H1 (cell line): ENCODE measurements at regions not wholly inside any gene's neighbourhood (a gene's known extent, or its start where the extent isn't known, plus 50 kb on each side); places are given as distances from the start of the nearest gene placed in this dataset.

Source experiments
- CTCF ChIA-PET: fragments of 300-600 bp; sonication (Branson Sonifier 250); formaldehyde crosslinking; loops from one replicate; lab custom pipeline; 2021; ENCODE audit not compliant: partially characterized antibody; lab: Charles Lee
- POLR2A ChIA-PET: fragments of 300-600 bp; sonication (Branson Sonifier 250); formaldehyde crosslinking; loops from one replicate; lab custom pipeline; 2021; ENCODE audit warnings: inconsistent platforms; ENCODE audit not compliant: partially characterized antibody; lab: Charles Lee
- DNase-seq, 2 experiments: peaks; one replicate each; pipeline versions ENCODE4 v3.0.0 to v3.0.0-alpha.2; 2010 to 2022; ENCODE audit warnings: low spot score in 2 of 2, low read depth in 1 of 2, mixed read lengths in 1 of 2
- FAIRE-seq: peaks from 2 replicates; lab custom pipeline; 2011; peaks lifted over from hg19 to GRCh38; lab: Jason Lieb, UNC
- H2AFZ ChIP-seq: 2 replicates; pipeline ENCODE4 v1.8.1; 2012; ENCODE audit warnings: low read length, inconsistent platforms
- H2AK5ac ChIP-seq: 2 replicates; pipeline ENCODE4 v1.6.1; 2013; ENCODE audit warnings: low read depth, low read length
- H2BK120ac ChIP-seq: replicated peaks from 2 replicates; pipeline ENCODE3; 2013; ENCODE audit warnings: low read depth, low read length, inconsistent platforms
- H2BK12ac ChIP-seq: 2 replicates; pipeline ENCODE4 v1.6.1; 2013; ENCODE audit warnings: low read depth, low read length
- H2BK15ac ChIP-seq: 2 replicates; pipeline ENCODE4 v1.6.1; 2013; ENCODE audit warnings: low read length
- H2BK20ac ChIP-seq: 2 replicates; pipeline ENCODE4 v1.6.1; 2013; ENCODE audit warnings: low read length
- H2BK5ac ChIP-seq: 2 replicates; pipeline ENCODE4 v1.6.1; 2013; ENCODE audit warnings: low read depth, low read length
- H3K14ac ChIP-seq: 2 replicates; pipeline ENCODE4 v1.6.1; 2013; ENCODE audit warnings: inconsistent platforms; ENCODE audit not compliant: insufficient read length
- H3K18ac ChIP-seq: 2 replicates; pipeline ENCODE4 v1.6.1; 2013; ENCODE audit warnings: low read length; ENCODE audit errors: extremely low read depth
- H3K23ac ChIP-seq: 2 replicates; pipeline ENCODE4 v1.6.1; 2013; ENCODE audit warnings: inconsistent platforms; ENCODE audit not compliant: insufficient read length
- H3K23me2 ChIP-seq: 2 replicates; pipeline ENCODE4 v1.6.1; 2013; ENCODE audit warnings: low read depth, low read length
- H3K27ac ChIP-seq: 2 replicates; pipeline ENCODE4 v1.6.1; 2011; ENCODE audit warnings: low read depth, low read length, inconsistent platforms
- H3K27me3 ChIP-seq, 4 experiments: replicated peaks in 1 of 4; 1 replicate in 1 of 4; 2 replicates in 3 of 4; pipeline versions ENCODE4 v1.6.1 to v1.8.1; 2011 to 2013; ENCODE audit warnings: low read length in 3 of 4, mild to moderate bottlenecking in 3 of 4, inconsistent platforms in 2 of 4, mixed read lengths in 2 of 4, moderate library complexity in 1 of 4; ENCODE audit not compliant: control insufficient read depth in 3 of 4, insufficient read depth in 3 of 4; ENCODE audit errors: extremely low read depth in 1 of 4
- H3K36me3 ChIP-seq, 4 experiments: 2 replicates each; pipeline versions ENCODE4 v1.6.1 to v1.8.1; 2011 to 2013; ENCODE audit warnings: mild to moderate bottlenecking in 4 of 4, low read length in 3 of 4, moderate library complexity in 2 of 4, control low read depth in 1 of 4, inconsistent platforms in 1 of 4; ENCODE audit not compliant: insufficient read depth in 4 of 4, control insufficient read depth in 2 of 4
- H3K4ac ChIP-seq: replicated peaks from 2 replicates; pipeline ENCODE3; 2013; ENCODE audit warnings: low read length, low read depth, mixed read lengths, inconsistent platforms; ENCODE audit not compliant: insufficient read length
- H3K4me1 ChIP-seq, 4 experiments: replicated peaks in 1 of 4; 1 replicate in 1 of 4; 2 replicates in 3 of 4; pipeline versions ENCODE4 v1.6.1 to v1.8.1; 2011 to 2013; ENCODE audit warnings: low read length in 3 of 4, inconsistent platforms in 2 of 4, mixed read lengths in 1 of 4; ENCODE audit not compliant: insufficient read depth in 4 of 4, control insufficient read depth in 3 of 4
- H3K4me2 ChIP-seq, 2 experiments: 2 replicates each; pipeline versions ENCODE4 v1.6.1 to v1.8.1; 2011 to 2013; ENCODE audit warnings: low read depth in 2 of 2, low read length in 2 of 2, control low read depth in 1 of 2, inconsistent platforms in 1 of 2, mild to moderate bottlenecking in 1 of 2; ENCODE audit not compliant: insufficient read depth in 1 of 2
- H3K4me3 ChIP-seq, 4 experiments: fragments of 200-600, 300-600 bp in 1 of 4; sonication (generic), shearing (Covaris generic), sonication (Bioruptor Twin) in 1 of 4; 2 replicates each; pipeline versions ENCODE4 v1.5.1 to v1.8.1; 2011 to 2016; ENCODE audit warnings: low read length in 4 of 4, low read depth in 3 of 4, control low read depth in 2 of 4, inconsistent platforms in 2 of 4, mild to moderate bottlenecking in 2 of 4, mixed read lengths in 1 of 4, moderate library complexity in 1 of 4; ENCODE audit not compliant: insufficient read depth in 2 of 4; ENCODE audit errors: extremely low read depth in 1 of 4
- H3K56ac ChIP-seq: replicated peaks from 2 replicates; pipeline ENCODE3; 2013; ENCODE audit warnings: low read depth, mild to moderate bottlenecking, mixed read lengths, low read length, inconsistent platforms; ENCODE audit not compliant: insufficient read length
- H3K79me1 ChIP-seq: 2 replicates; pipeline ENCODE4 v1.6.1; 2013; ENCODE audit warnings: low read depth, low read length, control low read depth
- H3K79me2 ChIP-seq, 2 experiments: 2 replicates each; pipeline versions ENCODE4 v1.6.1 to v1.8.1; 2012 to 2013; ENCODE audit warnings: low read length in 2 of 2, mild to moderate bottlenecking in 2 of 2, inconsistent platforms in 1 of 2; ENCODE audit not compliant: insufficient read depth in 2 of 2, control insufficient read depth in 1 of 2
- H3K9ac ChIP-seq, 4 experiments: replicated peaks in 1 of 4; 1 replicate in 1 of 4; 2 replicates in 3 of 4; pipeline versions ENCODE4 v1.6.1 to v1.8.1; 2011 to 2013; ENCODE audit warnings: low read depth in 3 of 4, low read length in 3 of 4, control low read depth in 2 of 4, mild to moderate bottlenecking in 2 of 4, moderate library complexity in 2 of 4, inconsistent platforms in 1 of 4; ENCODE audit errors: extremely low read depth in 1 of 4
- H3K9me3 ChIP-seq, 2 experiments: 2 replicates each; pipeline versions ENCODE4 v1.6.1 to v1.8.1; 2012 to 2013; ENCODE audit warnings: mild to moderate bottlenecking in 2 of 2, moderate library complexity in 2 of 2, control low read depth in 1 of 2, inconsistent platforms in 1 of 2, low read depth in 1 of 2, low read length in 1 of 2, mixed read lengths in 1 of 2; ENCODE audit not compliant: insufficient read depth in 2 of 2
- H4K20me1 ChIP-seq, 2 experiments: replicated peaks in 1 of 2; 2 replicates each; pipeline versions ENCODE3 to v1.8.1; 2011 to 2013; ENCODE audit warnings: inconsistent platforms in 2 of 2, low read length in 2 of 2, mild to moderate bottlenecking in 1 of 2; ENCODE audit not compliant: insufficient read depth in 2 of 2, control insufficient read depth in 1 of 2
- H4K5ac ChIP-seq: 2 replicates; pipeline ENCODE4 v1.6.1; 2013; ENCODE audit warnings: low read length, low read depth, mixed read lengths, inconsistent platforms; ENCODE audit not compliant: insufficient read length
- H4K8ac ChIP-seq: 2 replicates; pipeline ENCODE4 v1.8.0; 2013; ENCODE audit warnings: mild to moderate bottlenecking, moderate library complexity, low read length, inconsistent platforms; ENCODE audit not compliant: insufficient read depth; ENCODE audit errors: extremely low read depth
- H4K91ac ChIP-seq: replicated peaks from 2 replicates; pipeline ENCODE3; 2013; ENCODE audit warnings: low read length, mixed read lengths, inconsistent platforms; ENCODE audit not compliant: insufficient read length
- BACH1 ChIP-seq: IDR thresholded peaks from 2 replicates; pipeline ENCODE4 v1.6.1; 2012; ENCODE audit warnings: low read length, improper control_type of control experiment
- PHF8 ChIP-seq: fragments of 200-600 bp; sonication (generic); conservative IDR thresholded peaks from 2 replicates; pipeline ENCODE4 v1.7.1; 2012; ENCODE audit warnings: low read depth, mild to moderate bottlenecking, inconsistent platforms, low read length, moderate library complexity
- SAP30 ChIP-seq: fragments of 300-600 bp; sonication (generic); IDR thresholded peaks from 2 replicates; pipeline ENCODE4 v1.7.1; 2012; ENCODE audit warnings: low read length, moderate library complexity, mild to moderate bottlenecking, inconsistent platforms; ENCODE audit not compliant: insufficient read depth, insufficient replicate concordance
- YY1 ChIP-seq: IDR thresholded peaks from 2 replicates; pipeline ENCODE4 v1.6.1; 2011; ENCODE audit warnings: low read depth, mild to moderate bottlenecking, low read length
- WGBS, 2 experiments: shearing (Covaris generic) in 1 of 2; methylation state at CpG; one replicate each; pipeline versions ENCODE4 v1.1.6 to v1.1.7; 2013 to 2015; ENCODE audit warnings: low lambda C conversion rate in 2 of 2, mixed read lengths in 2 of 2, inconsistent platforms in 1 of 2, low coverage in 1 of 2, missing lambda C conversion rate in 1 of 2; ENCODE audit not compliant: insufficient replicate concordance in 2 of 2, insufficient coverage in 1 of 2, insufficient read length in 1 of 2; ENCODE audit errors: extremely low coverage in 1 of 2, missing lambda C conversion rate in 1 of 2; 5-methylcytosine and 5-hydroxymethylcytosine counted together

DNA sequence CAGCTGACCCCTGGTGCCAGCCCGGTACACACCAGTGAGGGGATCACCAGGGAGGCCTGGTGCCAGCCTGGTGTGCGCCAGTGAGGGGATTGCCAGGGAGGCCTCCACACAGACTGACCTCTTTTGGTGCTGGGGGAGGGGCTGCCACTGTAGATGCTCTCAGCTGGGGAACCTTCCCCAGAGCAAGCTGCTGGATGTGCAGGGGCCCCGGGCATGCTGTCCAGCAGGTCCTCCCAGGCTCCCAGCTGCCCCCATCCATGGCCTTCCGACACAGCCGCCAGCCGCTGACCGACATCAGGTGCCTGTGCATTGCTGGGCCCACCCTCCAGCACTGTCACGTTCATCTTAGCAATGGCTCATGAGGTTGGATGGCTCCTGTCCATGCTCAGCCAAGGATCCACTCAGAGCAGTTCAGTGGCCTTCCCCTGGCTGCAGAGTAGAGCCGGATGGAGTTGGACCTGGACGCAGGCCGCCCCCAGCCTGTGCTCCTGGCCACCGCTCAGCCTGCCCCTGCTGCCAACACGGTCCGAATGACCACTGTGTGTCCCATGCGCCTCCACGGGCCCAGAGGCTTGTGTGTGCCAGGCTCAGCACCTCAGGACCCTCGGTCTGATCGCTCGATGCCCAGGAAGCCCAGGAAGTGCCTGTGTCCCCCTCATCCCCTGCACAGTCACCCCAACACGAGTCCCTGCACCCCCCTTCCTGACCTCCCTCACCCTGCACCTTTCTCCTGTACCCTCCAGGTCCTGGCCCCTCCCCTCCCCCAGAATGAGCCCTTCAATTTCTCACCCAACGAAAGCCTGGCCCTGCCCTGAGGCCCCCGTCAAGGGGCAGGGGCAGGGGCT lies 95.7 kb downstream of the YTHDF1 start:
- Histone ChIP-seq H2BK12ac (no peak overlapping the region), H3K23me2 (peaks cover under 1% of the 10 kb centered on the region; the same call in 1 of the 2 replicates), H3K36me3 (no peaks in the 10 kb centered on the region), H2BK120ac (no peak overlapping the region), H2BK15ac (no peak overlapping the region), H3K4me1 (no peaks in the 10 kb centered on the region; a peak in 1 of 7 replicates), H3K4ac (no peak overlapping the region), H3K9me3 (no peaks in the 10 kb centered on the region; a peak in 1 of 4 replicates), H3K79me2 (no peaks in the 10 kb centered on the region), H2AFZ (no peak overlapping the region), H2BK5ac (no peak overlapping the region), H4K91ac (no peak overlapping the region), H3K9ac (no peak overlapping the region), H4K20me1 (peaks cover 0 to 8% of the 10 kb centered on the region in 2 experiments), H3K4me3 (no peak overlapping the region), H3K56ac (no peak overlapping the region), H2BK20ac (no peak overlapping the region), H4K8ac (no peak overlapping the region), H4K5ac (no peak overlapping the region), H3K79me1 (no peaks in the 10 kb centered on the region), H3K23ac (no peak overlapping the region), H3K27me3 (peaks cover 0 to 7% (median 2%) of the 10 kb centered on the region in 4 experiments; a peak in 3 of 7 replicates), H3K14ac (no peak overlapping the region), H3K18ac (no peak overlapping the region), H3K4me2 (no peak overlapping the region), H2AK5ac (no peak overlapping the region), H3K27ac (no peak overlapping the region)
- WGBS, 2 experiments: 89% methylated on average over 22 of the region's 22 CpGs; no CpG with 5 or more reads in 1 of the 2 experiments
- ChIA-PET POLR2A (no interaction called here), CTCF (interaction anchor here (0.9 kb wide), 1 partner anchor 61 kb away, joined by 3 read pairs; no protein-coding TSS in a partner anchor)
- FAIRE-seq: no peak
- no peak for DNase-seq
- TF ChIP-seq YY1 (no peak), SAP30 (no peak), PHF8 (no peak), BACH1 (no peak)
